ENCODE measurements at regions not wholly inside any gene's neighbourhood (a gene's known extent, or its start where the extent isn't known, plus 50 kb on each side); places are given as distances from the start of the nearest gene placed in this dataset.

GRCh38 chr6:19107468-19107867 is 720.3 kb downstream of the RNF144B start:
- no peak for TF ChIP-seq ZNF274 (IDR thresholded peaks at IDR 0.05; ENCODE audit: low read depth, low read length)
- no peak for TF ChIP-seq SUZ12 (IDR thresholded peaks at IDR 0.05; ENCODE audit: extremely low read depth, insufficient read depth, insufficient read length)
- TF ChIP-seq YY1 (IDR thresholded peaks at IDR 0.05; ENCODE audit: insufficient read depth, insufficient read length), result no peak

All from NT2/D1 (cell line).